Caco-2 (cell line): ENCODE measurements at regions not wholly inside any gene's neighbourhood (a gene's known extent, or its start where the extent isn't known, plus 50 kb on each side); places are given as distances from the start of the nearest gene placed in this dataset.

ENCODE experiments used
- BruUV-seq: library from RNA; stranded (reverse); fragments of 400-500 nt; replicated peaks from 2 replicates; lab custom pipeline; 2021; lab: Mats Ljungman, UMichigan
- CTCF ChIA-PET: fragments of 300-600 bp; sonication (Branson Sonifier 250); formaldehyde crosslinking; loops from one replicate; lab custom pipeline; 2022; ENCODE audit warnings: antibody characterized with exemption; lab: Charles Lee
- POLR2A ChIA-PET: fragments of 300-600 bp; sonication (Branson Sonifier 250); formaldehyde crosslinking; loops from one replicate; lab custom pipeline; 2022; ENCODE audit warnings: antibody characterized with exemption; lab: Charles Lee
- DNase-seq, 2 experiments: peaks; one replicate each; pipeline versions ENCODE4 v3.0.0 to v3.0.0-alpha.2; 2020 to 2022
- H3K27me3 ChIP-seq: replicated peaks from 2 replicates; pipeline ENCODE4 v1.6.0; 2011; ENCODE audit warnings: low read length; ENCODE audit not compliant: control insufficient read depth, insufficient read depth
- H3K36me3 ChIP-seq: 2 replicates; pipeline ENCODE4 v1.5.1; 2011; ENCODE audit warnings: low read length; ENCODE audit not compliant: control insufficient read depth, insufficient read depth
- H3K4me1 ChIP-seq: fragments of 250-450 bp; sonication (Bioruptor Pico); 2 replicates; pipeline ENCODE4 v1.5.1; 2020; ENCODE audit warnings: mild to moderate bottlenecking
- H3K4me3 ChIP-seq: 2 replicates; pipeline ENCODE4 v1.5.1; 2011; ENCODE audit warnings: low read depth, mild to moderate bottlenecking, control low read depth, low read length
- H3K9me3 ChIP-seq: fragments of 250-450 bp; sonication (Bioruptor Pico); 2 replicates; pipeline ENCODE4 v1.5.1; 2020; ENCODE audit warnings: mild to moderate bottlenecking, moderate library complexity
- H3K27ac Mint-ChIP-seq: one replicate; pipeline ENCODE4 v1.8.0; 2022; ENCODE audit warnings: mixed read lengths; ENCODE audit not compliant: unreplicated experiment
- H3K27me3 Mint-ChIP-seq: one replicate; pipeline ENCODE4 v1.8.0; 2022; ENCODE audit warnings: mixed read lengths; ENCODE audit not compliant: insufficient read depth, unreplicated experiment
- H3K36me3 Mint-ChIP-seq: one replicate; pipeline ENCODE4 v1.8.0; 2022; ENCODE audit warnings: mild to moderate bottlenecking, mixed read lengths; ENCODE audit not compliant: insufficient read depth, unreplicated experiment
- H3K4me1 Mint-ChIP-seq: one replicate; pipeline ENCODE4 v1.8.0; 2022; ENCODE audit warnings: low read depth, mixed read lengths; ENCODE audit not compliant: unreplicated experiment
- H3K4me3 Mint-ChIP-seq: one replicate; pipeline ENCODE4 v1.8.0; 2022; ENCODE audit warnings: mild to moderate bottlenecking, moderate library complexity, mixed read lengths; ENCODE audit not compliant: unreplicated experiment
- H3K9me3 Mint-ChIP-seq: one replicate; pipeline ENCODE4 v1.8.0; 2022; ENCODE audit warnings: mixed read lengths; ENCODE audit not compliant: unreplicated experiment
- CTCF ChIP-seq, 2 experiments: fragments of 200-600 bp in 1 of 2; IDR thresholded peaks; 1 replicate in 1 of 2; 2 replicates in 1 of 2; pipeline versions ENCODE4 v1.5.1 to v1.8.0; 2011 to 2022; ENCODE audit warnings: antibody characterized with exemption in 1 of 2, control low read depth in 1 of 2, inconsistent platforms in 1 of 2, low read depth in 1 of 2, low read length in 1 of 2, mild to moderate bottlenecking in 1 of 2, moderate library complexity in 1 of 2; ENCODE audit not compliant: insufficient read depth in 1 of 2, severe bottlenecking in 1 of 2, unreplicated experiment in 1 of 2
- intact Hi-C: fragments of 100-400 bp; cut with micrococcal nuclease; formaldehyde crosslinking; loops from one replicate; pipeline ENCODE4 v1.10.0; 2022; ENCODE audit not compliant: unreplicated experiment

GRCh38 chr17:56026915-56027314, 126.4 kb upstream of the ANKFN1 start:
- Histone ChIP-seq H3K9me3 (no peaks in the 10 kb centered on the region), H3K4me1 (no peaks in the 10 kb centered on the region), H3K36me3 (no peaks in the 10 kb centered on the region), H3K27me3 (no peaks in the 10 kb centered on the region), H3K4me3 (no peak overlapping the region)
- peaks cover 8% of the 10 kb centered on the region for H3K27me3 Mint-ChIP-seq
- no peak overlapping the region for H3K4me3 Mint-ChIP-seq
- no peak for DNase-seq
- POLR2A ChIA-PET = no interaction called here
- intact Hi-C loops = no loop called here
- TF ChIP-seq CTCF (IDR thresholded peaks at IDR 0.05; ENCODE audit: insufficient read depth in 1 of 2, low read depth in 1 of 2, low read length in 1 of 2, severe bottlenecking in 1 of 2, unreplicated experiment in 1 of 2) = no peak
- CTCF ChIA-PET = no interaction called here
- H3K27ac Mint-ChIP-seq = no peak overlapping the region
- no TSS peak for BruUV-seq
- no peaks in the 10 kb centered on the region for H3K4me1 Mint-ChIP-seq
- H3K9me3 Mint-ChIP-seq = no peaks in the 10 kb centered on the region
- no peaks in the 10 kb centered on the region for H3K36me3 Mint-ChIP-seq

- DNase-seq = no peak
- TF ChIP-seq CTCF (IDR thresholded peaks at IDR 0.05; ENCODE audit: insufficient read depth in 1 of 2, low read depth in 1 of 2, low read length in 1 of 2, severe bottlenecking in 1 of 2, unreplicated experiment in 1 of 2) = no peak
- H3K27ac Mint-ChIP-seq = no peak overlapping the region
- intact Hi-C loops = no loop called here
- no peak overlapping the region for H3K4me3 Mint-ChIP-seq
- H3K4me3 ChIP-seq = no peak overlapping the region
- peaks cover 11% of the 10 kb centered on the region for H3K27me3 Mint-ChIP-seq
- no peaks in the 10 kb centered on the region for H3K9me3 Mint-ChIP-seq
- no peaks in the 10 kb centered on the region for H3K36me3 Mint-ChIP-seq
- ChIA-PET CTCF (no interaction called here), POLR2A (no interaction called here)
- no peaks in the 10 kb centered on the region for H3K27me3 ChIP-seq
- H3K9me3 ChIP-seq = no peaks in the 10 kb centered on the region
- no peaks in the 10 kb centered on the region for H3K36me3 ChIP-seq
- H3K4me1 Mint-ChIP-seq = no peaks in the 10 kb centered on the region
- no TSS peak for BruUV-seq
- no peaks in the 10 kb centered on the region for H3K4me1 ChIP-seq
Measured at GRCh38 chr17:56028837-56029236, 124.4 kb upstream of the ANKFN1 start.

- peak; percentile 10 to 35 for TF ChIP-seq CTCF (IDR thresholded peaks at IDR 0.05; ENCODE audit: insufficient read depth in 1 of 2, low read depth in 1 of 2, low read length in 1 of 2, severe bottlenecking in 1 of 2, unreplicated experiment in 1 of 2)
- POLR2A ChIA-PET = no interaction called here
- intact Hi-C loops = loop anchor here (1.0 kb wide), 1 partner anchor 289 kb away; no protein-coding TSS in a partner anchor
- Mint-ChIP-seq H3K9me3 (no peaks in the 10 kb centered on the region), H3K4me1 (no peaks in the 10 kb centered on the region), H3K27me3 (peaks cover 14% of the 10 kb centered on the region), H3K27ac (no peak overlapping the region), H3K36me3 (no peaks in the 10 kb centered on the region), H3K4me3 (no peak overlapping the region)
- Histone ChIP-seq H3K27me3 (no peaks in the 10 kb centered on the region), H3K4me1 (no peaks in the 10 kb centered on the region), H3K9me3 (no peaks in the 10 kb centered on the region), H3K4me3 (no peak overlapping the region), H3K36me3 (no peaks in the 10 kb centered on the region)
- BruUV-seq = no TSS peak
- no peak for DNase-seq
- CTCF ChIA-PET = interaction anchor here (1.0 kb wide), 1 partner anchor 290 kb away, joined by 3 read pairs; no protein-coding TSS in a partner anchor
Measured at GRCh38 chr17:56030009-56030624, 123.2 kb upstream of the ANKFN1 start.
